Trophoblast cell (in vitro differentiated cells and primary cell): ENCODE measurements at regions not wholly inside any gene's neighbourhood (a gene's known extent, or its start where the extent isn't known, plus 50 kb on each side); places are given as distances from the start of the nearest gene placed in this dataset.

Source experiments
- DNase-seq, 2 donors: peaks; one replicate each; pipeline ENCODE4 v3.0.0-alpha.2; 2016
- H2AFZ ChIP-seq: 2 replicates; pipeline ENCODE4 v1.6.1; 2013; ENCODE audit warnings: low read length, moderate library complexity, mild to moderate bottlenecking; ENCODE audit not compliant: insufficient read depth, poor library complexity
- H2AK5ac ChIP-seq: 2 replicates; pipeline ENCODE4 v1.6.1; 2013; ENCODE audit warnings: mild to moderate bottlenecking, low read length
- H2BK120ac ChIP-seq: 2 replicates; pipeline ENCODE4 v1.6.1; 2013; ENCODE audit warnings: low read length, mild to moderate bottlenecking, moderate library complexity; ENCODE audit not compliant: insufficient read depth, poor library complexity
- H2BK12ac ChIP-seq: 2 replicates; pipeline ENCODE4 v1.6.1; 2013; ENCODE audit warnings: mild to moderate bottlenecking, low read length, moderate library complexity
- H2BK5ac ChIP-seq: 2 replicates; pipeline ENCODE4 v1.6.1; 2013; ENCODE audit warnings: low read length, low read depth, moderate library complexity, mild to moderate bottlenecking; ENCODE audit not compliant: poor library complexity
- H3K14ac ChIP-seq: 2 replicates; pipeline ENCODE4 v1.6.1; 2013; ENCODE audit warnings: mild to moderate bottlenecking, low read length
- H3K18ac ChIP-seq: 2 replicates; pipeline ENCODE4 v1.6.1; 2013; ENCODE audit warnings: mild to moderate bottlenecking, low read length
- H3K23ac ChIP-seq: 2 replicates; pipeline ENCODE4 v1.6.1; 2013; ENCODE audit warnings: low read length
- H3K27ac ChIP-seq: 2 replicates; pipeline ENCODE4 v1.5.1; 2013; ENCODE audit warnings: low read depth, mild to moderate bottlenecking, inconsistent platforms, low read length, moderate library complexity
- H3K27me3 ChIP-seq: 2 replicates; pipeline ENCODE4 v1.6.1; 2013; ENCODE audit warnings: inconsistent platforms, mild to moderate bottlenecking, low read length, moderate library complexity; ENCODE audit not compliant: insufficient read depth
- H3K36me3 ChIP-seq, 2 experiments: 1 replicate in 1 of 2; 2 replicates in 1 of 2; pipeline ENCODE4 v1.6.1; 2013; ENCODE audit warnings: low read length in 2 of 2, mild to moderate bottlenecking in 2 of 2, moderate library complexity in 1 of 2; ENCODE audit not compliant: insufficient read depth in 2 of 2, control insufficient read depth in 1 of 2
- H3K4ac ChIP-seq: 2 replicates; pipeline ENCODE4 v1.6.1; 2013; ENCODE audit warnings: low read depth, mild to moderate bottlenecking, low read length, moderate library complexity
- H3K4me1 ChIP-seq, 2 experiments: 1 replicate in 1 of 2; 2 replicates in 1 of 2; pipeline ENCODE4 v1.6.1; 2013; ENCODE audit warnings: low read length in 2 of 2, mild to moderate bottlenecking in 2 of 2, moderate library complexity in 1 of 2; ENCODE audit not compliant: insufficient read depth in 2 of 2, control insufficient read depth in 1 of 2
- H3K4me2 ChIP-seq: 2 replicates; pipeline ENCODE4 v1.6.1; 2013; ENCODE audit warnings: inconsistent platforms, mild to moderate bottlenecking, low read length, moderate library complexity
- H3K4me3 ChIP-seq: 2 replicates; pipeline ENCODE4 v1.5.1; 2013; ENCODE audit warnings: mild to moderate bottlenecking, low read depth, low read length, inconsistent platforms
- H3K79me1 ChIP-seq: one replicate; pipeline ENCODE4 v1.6.1; 2013; ENCODE audit warnings: low read length
- H3K79me2 ChIP-seq: 2 replicates; pipeline ENCODE4 v1.6.1; 2013; ENCODE audit warnings: low read length, mild to moderate bottlenecking; ENCODE audit not compliant: control insufficient read depth, insufficient read depth, poor library complexity
- H3K9ac ChIP-seq: 2 replicates; pipeline ENCODE4 v1.6.1; 2013; ENCODE audit warnings: mild to moderate bottlenecking, low read length
- H3K9me3 ChIP-seq: 2 replicates; pipeline ENCODE4 v1.6.1; 2013; ENCODE audit warnings: low read depth, mild to moderate bottlenecking, control low read depth, inconsistent platforms, low read length; ENCODE audit not compliant: insufficient read depth
- H4K12ac ChIP-seq: 2 replicates; pipeline ENCODE4 v1.6.1; 2013; ENCODE audit warnings: low read depth, mild to moderate bottlenecking, low read length, moderate library complexity
- H4K8ac ChIP-seq: 2 replicates; pipeline ENCODE4 v1.6.1; 2013; ENCODE audit warnings: low read depth, mild to moderate bottlenecking, low read length, moderate library complexity
- H4K91ac ChIP-seq: one replicate; pipeline ENCODE4 v1.6.1; 2013; ENCODE audit warnings: low read depth, mild to moderate bottlenecking, low read length, moderate library complexity
- WGBS: extraction: QIAGEN DNeasy Blood & Tissue Kit; methylation state at CpG from one replicate; pipeline ENCODE4 v1.1.7; 2013; ENCODE audit warnings: missing lambda C conversion rate; ENCODE audit not compliant: insufficient read length, insufficient coverage; ENCODE audit errors: extremely low coverage; 5-methylcytosine and 5-hydroxymethylcytosine counted together

- WGBS: no CpG with 5 or more reads among the region's 1 CpG
- H4K12ac ChIP-seq: no peak overlapping the region
Measured at GRCh38 chr1:70518106-70518505, 107.0 kb downstream of the CTH start.

GRCh38 chr1:70528590-70529333 lies 117.7 kb downstream of the CTH start:
- Histone ChIP-seq H2AK5ac (no peak overlapping the region), H2BK12ac (no peak overlapping the region), H4K12ac (no peak overlapping the region), H3K4me3 (no peak overlapping the region), H3K36me3 (no peaks in the 10 kb centered on the region), H4K8ac (no peak overlapping the region), H2BK5ac (no peak overlapping the region), H2AFZ (no peak overlapping the region), H3K4me2 (no peak overlapping the region), H3K4ac (no peak overlapping the region), H2BK120ac (no peak overlapping the region), H3K4me1 (no peaks in the 10 kb centered on the region), H3K9ac (no peak overlapping the region), H3K79me1 (no peaks in the 10 kb centered on the region), H3K79me2 (no peaks in the 10 kb centered on the region), H3K9me3 (no peaks in the 10 kb centered on the region), H3K27ac (no peak overlapping the region), H3K27me3 (no peaks in the 10 kb centered on the region), H3K23ac (no peak overlapping the region), H3K18ac (no peak overlapping the region), H4K91ac (no peak overlapping the region), H3K14ac (no peak overlapping the region)
- no CpG with 5 or more reads among the region's 12 CpGs for WGBS
- peak in 1 of 2 donors; percentile 41 for DNase-seq

More at GRCh38 chr1:70518106-70518505, 107.0 kb downstream of the CTH start:
- Histone ChIP-seq H3K14ac (no peak overlapping the region), H3K36me3 (no peaks in the 10 kb centered on the region), H3K4me2 (no peak overlapping the region), H2BK5ac (no peak overlapping the region), H3K27me3 (no peaks in the 10 kb centered on the region), H4K91ac (no peak overlapping the region), H3K4me3 (no peak overlapping the region), H4K8ac (no peak overlapping the region), H2BK12ac (no peak overlapping the region), H3K27ac (no peak overlapping the region), H3K79me1 (no peaks in the 10 kb centered on the region), H3K4ac (no peak overlapping the region), H3K79me2 (no peaks in the 10 kb centered on the region), H3K9me3 (no peaks in the 10 kb centered on the region), H2AK5ac (no peak overlapping the region), H3K4me1 (no peaks in the 10 kb centered on the region), H3K18ac (no peak overlapping the region), H2AFZ (no peak overlapping the region), H3K9ac (no peak overlapping the region), H3K23ac (no peak overlapping the region), H2BK120ac (no peak overlapping the region)
- no peak for DNase-seq

DNA sequence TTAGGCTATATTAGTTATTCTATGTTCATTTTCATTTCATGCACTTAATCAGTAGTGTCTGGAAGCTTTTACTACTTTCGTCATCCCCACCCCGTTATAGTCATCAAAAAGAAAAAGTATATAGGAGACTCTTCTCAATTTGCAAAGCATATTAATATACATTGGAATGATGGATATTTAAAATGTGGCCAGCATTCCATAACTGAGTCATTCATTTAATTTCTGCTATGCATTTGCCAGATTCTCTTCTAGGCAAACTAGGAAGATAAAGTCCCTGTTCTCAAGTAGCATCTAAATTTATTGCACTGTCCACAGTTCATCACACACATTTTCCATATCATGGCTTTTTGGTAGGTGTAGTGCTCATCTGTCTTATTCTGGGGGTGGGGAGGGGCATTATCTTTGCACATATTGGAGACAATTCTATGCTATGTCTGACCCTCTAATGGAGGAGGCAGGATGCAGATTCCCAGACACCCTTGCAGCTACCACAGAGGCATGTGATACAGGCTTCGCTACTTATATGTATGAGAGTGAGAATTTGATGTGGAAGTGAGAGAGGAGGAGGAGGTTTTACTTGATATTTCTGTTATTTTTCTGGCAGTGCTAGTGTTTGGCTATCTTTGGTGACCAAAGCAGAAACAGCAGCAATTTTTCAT lies 125.8 kb downstream of the CTH start:
- no peaks in the 10 kb centered on the region for H3K9me3 ChIP-seq
- H3K79me1 ChIP-seq: no peaks in the 10 kb centered on the region
- no peak overlapping the region for H3K4ac ChIP-seq
- H3K27me3 ChIP-seq: no peaks in the 10 kb centered on the region
- H2BK5ac ChIP-seq: no peak overlapping the region
- no peaks in the 10 kb centered on the region for H3K36me3 ChIP-seq
- no peaks in the 10 kb centered on the region for H3K79me2 ChIP-seq
- no peak overlapping the region for H3K4me2 ChIP-seq
- H2BK12ac ChIP-seq: no peak overlapping the region
- no peak overlapping the region for H3K27ac ChIP-seq
- H4K12ac ChIP-seq: no peak overlapping the region
- DNase-seq: no peak
- no peak overlapping the region for H3K9ac ChIP-seq
- no peak overlapping the region for H3K4me3 ChIP-seq
- H4K8ac ChIP-seq: no peak overlapping the region
- H3K14ac ChIP-seq: no peak overlapping the region
- no peaks in the 10 kb centered on the region for H3K4me1 ChIP-seq
- H2AK5ac ChIP-seq: no peak overlapping the region
- H2AFZ ChIP-seq: no peak overlapping the region
- WGBS: no CpG with 5 or more reads among the region's 3 CpGs
- no peak overlapping the region for H3K23ac ChIP-seq
- no peak overlapping the region for H4K91ac ChIP-seq
- no peak overlapping the region for H3K18ac ChIP-seq
- H2BK120ac ChIP-seq: no peak overlapping the region

GRCh38 chr1:70537788-70538187 lies 126.7 kb downstream of the CTH start:
- H3K27ac ChIP-seq: no peak overlapping the region
- H3K79me1 ChIP-seq: no peaks in the 10 kb centered on the region
- no peak overlapping the region for H3K4me2 ChIP-seq
- H3K23ac ChIP-seq: no peak overlapping the region
- no peak overlapping the region for H3K4me3 ChIP-seq
- H3K4me1 ChIP-seq: no peaks in the 10 kb centered on the region
- no peaks in the 10 kb centered on the region for H3K79me2 ChIP-seq
- H2BK12ac ChIP-seq: no peak overlapping the region
- no peak overlapping the region for H3K9ac ChIP-seq
- no peak for DNase-seq
- no peak overlapping the region for H2AFZ ChIP-seq
- H2BK5ac ChIP-seq: no peak overlapping the region
- no peak overlapping the region for H3K18ac ChIP-seq
- no peak overlapping the region for H3K4ac ChIP-seq
- no peak overlapping the region for H4K12ac ChIP-seq
- H3K9me3 ChIP-seq: no peaks in the 10 kb centered on the region
- H3K14ac ChIP-seq: no peak overlapping the region
- H3K36me3 ChIP-seq: no peaks in the 10 kb centered on the region
- WGBS: no CpG with 5 or more reads among the region's 3 CpGs
- H2AK5ac ChIP-seq: no peak overlapping the region
- no peak overlapping the region for H4K8ac ChIP-seq
- no peak overlapping the region for H2BK120ac ChIP-seq
- no peak overlapping the region for H4K91ac ChIP-seq
- H3K27me3 ChIP-seq: no peaks in the 10 kb centered on the region
